BE2C (cell line): ENCODE measurements at regions not wholly inside any gene's neighbourhood (a gene's known extent, or its start where the extent isn't known, plus 50 kb on each side); places are given as distances from the start of the nearest gene placed in this dataset.

Source experiments
- DNase-seq: peaks from one replicate; pipeline ENCODE4 v3.0.0-alpha.2; 2020
- H3K27me3 ChIP-seq: fragments of 250-450 bp; sonication (Bioruptor Pico); 2 replicates; pipeline ENCODE4 v1.5.1; 2020; ENCODE audit warnings: mild to moderate bottlenecking
- H3K36me3 ChIP-seq: fragments of 250-450 bp; sonication (Bioruptor Pico); 2 replicates; pipeline ENCODE4 v1.5.1; 2020; ENCODE audit warnings: mild to moderate bottlenecking
- H3K4me1 ChIP-seq: fragments of 250-450 bp; sonication (Bioruptor Pico); 2 replicates; pipeline ENCODE4 v1.5.1; 2020
- H3K4me3 ChIP-seq: 2 replicates; pipeline ENCODE4 v1.5.1; 2011; ENCODE audit warnings: low read depth, low read length
- H3K9me3 ChIP-seq: fragments of 250-450 bp; sonication (Bioruptor Pico); 2 replicates; pipeline ENCODE4 v1.5.1; 2020
- CTCF ChIP-seq: IDR thresholded peaks from 2 replicates; pipeline ENCODE4 v1.5.1; 2012; ENCODE audit warnings: mild to moderate bottlenecking, low read depth, low read length

- Histone ChIP-seq H3K4me1 (no peaks in the 10 kb centered on the region), H3K9me3 (no peaks in the 10 kb centered on the region), H3K4me3 (no peak overlapping the region), H3K27me3 (no peaks in the 10 kb centered on the region), H3K36me3 (no peaks in the 10 kb centered on the region)
- no peak for TF ChIP-seq CTCF
- no peak for DNase-seq
Observed at GRCh38 chr1:38444311-38444710, 397.7 kb upstream of the POU3F1 start.

GRCh38 chr1:38440402-38440801 lies 393.8 kb upstream of the POU3F1 start:
- TF ChIP-seq CTCF: no peak
- Histone ChIP-seq H3K9me3 (no peaks in the 10 kb centered on the region), H3K27me3 (no peaks in the 10 kb centered on the region), H3K4me3 (no peak overlapping the region), H3K36me3 (no peaks in the 10 kb centered on the region), H3K4me1 (no peaks in the 10 kb centered on the region)
- DNase-seq: no peak

GRCh38 chr1:38436749-38437148 lies 390.2 kb upstream of the POU3F1 start:
- TF ChIP-seq CTCF: no peak
- Histone ChIP-seq H3K36me3 (no peaks in the 10 kb centered on the region), H3K4me1 (no peaks in the 10 kb centered on the region), H3K27me3 (peaks cover 5% of the 10 kb centered on the region; the same call in 1 of the 2 replicates), H3K9me3 (no peaks in the 10 kb centered on the region), H3K4me3 (no peak overlapping the region)
- no peak for DNase-seq

GRCh38 chr1:38436006-38436405 lies 389.4 kb upstream of the POU3F1 start:
- H3K36me3 ChIP-seq: no peaks in the 10 kb centered on the region
- no peaks in the 10 kb centered on the region for H3K4me1 ChIP-seq
- TF ChIP-seq CTCF: no peak
- H3K4me3 ChIP-seq: no peak overlapping the region
- peaks cover 5% of the 10 kb centered on the region; the same call in 1 of the 2 replicates for H3K27me3 ChIP-seq
- H3K9me3 ChIP-seq: no peaks in the 10 kb centered on the region
- no peak for DNase-seq

GRCh38 chr1:38433084-38433722 lies 386.6 kb upstream of the POU3F1 start:
- no peaks in the 10 kb centered on the region for H3K9me3 ChIP-seq
- peaks cover 5% of the 10 kb centered on the region; the same call in 1 of the 2 replicates for H3K27me3 ChIP-seq
- TF ChIP-seq CTCF: no peak
- H3K4me1 ChIP-seq: no peaks in the 10 kb centered on the region
- H3K36me3 ChIP-seq: no peaks in the 10 kb centered on the region
- no peak overlapping the region for H3K4me3 ChIP-seq
- no peak for DNase-seq

- H3K9me3 ChIP-seq: no peaks in the 10 kb centered on the region
- no peaks in the 10 kb centered on the region for H3K4me1 ChIP-seq
- no peak overlapping the region for H3K4me3 ChIP-seq
- no peak for DNase-seq
- H3K36me3 ChIP-seq: no peaks in the 10 kb centered on the region
- peaks cover 5% of the 10 kb centered on the region; the same call in 1 of the 2 replicates for H3K27me3 ChIP-seq
- TF ChIP-seq CTCF: no peak
Observed at GRCh38 chr1:38431535-38432376, 385.2 kb upstream of the POU3F1 start.
